GM12875 (cell line): ENCODE measurements at regions not wholly inside any gene's neighbourhood (a gene's known extent, or its start where the extent isn't known, plus 50 kb on each side); places are given as distances from the start of the nearest gene placed in this dataset.

Source experiments
- H3K4me3 ChIP-seq: one replicate; pipeline ENCODE4 v1.5.1; 2011; ENCODE audit warnings: low read depth, low read length, control low read depth
- TF ChIP-seq, protein P1 (sequence below): IDR thresholded peaks from 2 replicates; pipeline ENCODE4 v1.5.1; 2011; ENCODE audit warnings: low read depth, mild to moderate bottlenecking, control low read depth, inconsistent platforms, low read length, moderate library complexity, borderline replicate concordance; ENCODE audit not compliant: insufficient read depth

DNA sequence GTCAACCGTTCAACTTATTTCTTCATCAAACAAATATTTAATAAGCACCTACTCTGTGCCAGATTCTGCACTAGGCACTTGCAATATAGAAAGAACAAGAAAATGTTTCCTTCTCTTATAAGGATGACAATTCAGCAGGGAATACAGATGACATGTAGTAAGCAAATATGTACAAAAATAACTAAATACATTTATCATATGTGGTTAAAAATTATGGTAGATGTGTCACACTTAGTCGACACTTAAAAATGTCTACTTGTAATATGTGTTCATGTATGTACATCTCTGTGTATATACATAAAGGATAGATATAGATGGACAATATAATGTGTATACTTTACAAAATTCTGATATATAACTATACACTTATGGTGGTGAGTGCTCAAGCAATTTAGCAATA is 417.0 kb upstream of the MEF2C start:
- H3K4me3 ChIP-seq: no peak overlapping the region
- TF ChIP-seq, protein P1, sequence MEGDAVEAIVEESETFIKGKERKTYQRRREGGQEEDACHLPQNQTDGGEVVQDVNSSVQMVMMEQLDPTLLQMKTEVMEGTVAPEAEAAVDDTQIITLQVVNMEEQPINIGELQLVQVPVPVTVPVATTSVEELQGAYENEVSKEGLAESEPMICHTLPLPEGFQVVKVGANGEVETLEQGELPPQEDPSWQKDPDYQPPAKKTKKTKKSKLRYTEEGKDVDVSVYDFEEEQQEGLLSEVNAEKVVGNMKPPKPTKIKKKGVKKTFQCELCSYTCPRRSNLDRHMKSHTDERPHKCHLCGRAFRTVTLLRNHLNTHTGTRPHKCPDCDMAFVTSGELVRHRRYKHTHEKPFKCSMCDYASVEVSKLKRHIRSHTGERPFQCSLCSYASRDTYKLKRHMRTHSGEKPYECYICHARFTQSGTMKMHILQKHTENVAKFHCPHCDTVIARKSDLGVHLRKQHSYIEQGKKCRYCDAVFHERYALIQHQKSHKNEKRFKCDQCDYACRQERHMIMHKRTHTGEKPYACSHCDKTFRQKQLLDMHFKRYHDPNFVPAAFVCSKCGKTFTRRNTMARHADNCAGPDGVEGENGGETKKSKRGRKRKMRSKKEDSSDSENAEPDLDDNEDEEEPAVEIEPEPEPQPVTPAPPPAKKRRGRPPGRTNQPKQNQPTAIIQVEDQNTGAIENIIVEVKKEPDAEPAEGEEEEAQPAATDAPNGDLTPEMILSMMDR: no peak

DNA sequence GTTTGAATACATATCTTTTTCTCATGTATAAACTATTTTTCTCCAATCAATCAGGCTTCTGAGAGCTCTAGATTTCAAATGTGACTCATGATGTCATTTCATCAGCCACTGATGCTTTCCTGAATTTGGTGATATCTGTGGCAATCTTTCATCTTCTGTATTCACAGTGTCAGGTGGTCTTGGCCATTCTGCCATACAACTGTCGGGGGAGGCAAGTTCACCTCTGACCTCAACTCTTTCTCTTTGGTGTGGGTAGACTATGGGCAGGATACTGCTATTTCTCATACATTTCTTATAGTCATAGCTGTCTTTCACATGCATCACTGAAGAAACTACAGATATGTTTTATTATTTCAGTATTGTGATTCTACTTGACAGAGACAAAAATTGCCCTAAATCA is 414.1 kb upstream of the MEF2C start:
- TF ChIP-seq, protein P1: no peak
- H3K4me3 ChIP-seq: no peak overlapping the region

DNA sequence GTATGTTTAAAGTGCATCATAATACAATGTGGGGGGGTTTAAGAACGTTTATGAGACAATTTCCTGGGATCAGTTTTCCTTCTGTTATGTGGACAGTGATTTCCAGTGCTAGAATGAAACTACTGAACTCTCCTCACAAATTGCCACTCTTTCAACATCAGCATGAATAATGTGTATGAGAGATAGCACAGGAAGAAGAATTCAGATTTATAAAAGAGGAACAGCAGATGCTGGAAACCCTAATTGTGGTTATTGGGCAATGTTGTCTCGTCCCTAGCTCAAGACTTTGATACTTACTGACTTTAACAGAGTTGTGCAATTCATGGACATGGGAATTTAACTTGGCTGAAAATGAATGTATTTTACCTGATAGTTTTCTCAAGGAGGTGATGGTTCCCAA is 410.8 kb upstream of the MEF2C start:
- H3K4me3 ChIP-seq: no peak overlapping the region
- TF ChIP-seq, protein P1: no peak

DNA sequence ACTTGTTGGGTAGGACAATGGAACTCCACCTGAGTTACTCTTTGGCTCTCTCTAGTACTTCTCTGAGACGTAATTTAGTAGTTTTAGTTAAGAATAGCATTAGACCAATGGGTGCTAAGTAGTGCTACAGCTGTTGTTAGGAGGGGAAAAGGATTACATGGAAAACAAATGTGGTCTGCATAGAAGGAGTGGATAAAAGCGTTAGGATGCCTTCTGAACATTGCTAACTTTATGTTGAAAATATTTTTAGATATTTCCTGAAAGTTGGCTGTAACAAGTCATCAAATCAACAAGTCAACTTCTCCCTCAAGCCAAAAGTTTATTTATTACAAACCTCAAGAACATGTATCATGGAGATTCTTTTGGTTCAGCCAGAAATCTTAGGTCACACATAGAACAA is 409.5 kb upstream of the MEF2C start:
- TF ChIP-seq, protein P1: no peak
- H3K4me3 ChIP-seq: no peak overlapping the region

DNA sequence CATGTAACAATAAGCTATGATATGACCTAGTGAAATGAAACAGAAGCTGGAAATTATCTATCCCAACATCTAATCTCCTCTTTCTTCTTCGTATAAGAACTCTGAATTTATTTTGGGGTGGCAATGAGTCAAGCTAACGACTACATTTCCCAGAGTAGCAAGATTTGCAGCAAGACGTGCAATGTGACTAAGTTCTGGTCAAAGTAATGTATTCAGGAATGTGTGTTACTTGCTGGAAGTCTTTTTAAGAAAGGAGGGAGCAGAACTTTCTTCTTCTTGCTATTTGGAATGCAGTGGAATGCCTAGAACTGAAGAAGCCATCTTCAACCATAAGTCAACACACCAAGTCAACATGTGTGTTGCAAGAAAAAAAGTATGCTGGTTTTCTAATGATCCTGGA is 406.6 kb upstream of the MEF2C start:
- no peak overlapping the region for H3K4me3 ChIP-seq
- TF ChIP-seq, protein P1: no peak

DNA sequence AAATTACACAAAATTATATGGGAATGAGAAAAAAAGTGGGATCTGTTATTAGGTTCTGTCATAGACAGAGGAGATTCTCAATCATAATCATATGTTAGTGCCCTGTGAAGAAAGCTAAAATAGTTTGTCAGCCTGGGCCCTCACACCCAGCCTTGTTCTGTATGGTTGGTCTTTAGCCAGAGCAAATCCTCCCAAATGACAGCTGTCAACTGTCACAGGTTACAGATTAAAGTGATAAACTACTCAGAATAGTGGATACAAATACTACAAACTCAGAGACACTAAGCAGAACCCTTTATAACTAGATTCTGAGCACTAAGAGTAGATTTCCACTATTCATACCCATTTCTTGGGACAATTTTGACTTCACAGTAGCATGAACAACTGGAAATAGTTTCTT is 405.0 kb upstream of the MEF2C start:
- TF ChIP-seq, protein P1: no peak
- no peak overlapping the region for H3K4me3 ChIP-seq

DNA sequence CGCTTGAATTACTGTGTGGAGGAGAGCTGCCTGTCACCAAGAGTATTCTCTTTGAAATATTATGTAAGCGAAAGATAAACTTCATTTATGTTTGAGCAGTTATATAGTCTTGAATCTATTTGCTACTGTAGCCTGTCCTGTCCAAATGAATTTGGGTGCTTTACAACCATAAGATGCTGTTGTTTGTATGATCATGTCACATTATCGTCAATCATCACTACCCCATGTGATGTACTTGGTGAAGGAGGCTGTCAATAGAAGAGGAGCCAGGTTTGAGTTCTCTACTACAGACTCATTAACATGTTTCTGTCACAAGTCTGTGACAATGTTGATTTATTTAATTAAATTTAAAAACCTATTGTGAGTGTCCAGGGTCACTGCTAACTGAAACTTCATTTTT is 403.3 kb upstream of the MEF2C start:
- TF ChIP-seq, protein P1: no peak
- no peak overlapping the region for H3K4me3 ChIP-seq
